Stomach (tissue), 4 donors: ENCODE measurements at regions not wholly inside any gene's neighbourhood (a gene's known extent, or its start where the extent isn't known, plus 50 kb on each side); places are given as distances from the start of the nearest gene placed in this dataset.

Experiments used
- CTCF ChIP-seq, 7 experiments: fragments of 450-650 bp in 4 of 7; fragments of 200-600 bp in 3 of 7; sonication (generic) in 3 of 7; IDR thresholded peaks; one replicate each; pipeline ENCODE4 v1.5.1; 2016 to 2019; ENCODE audit warnings: antibody characterized with exemption in 7 of 7, control low read depth in 2 of 7, mild to moderate bottlenecking in 1 of 7
- POLR2A ChIP-seq, 4 donors: fragments of 450-650 bp; IDR thresholded peaks; one replicate each; pipeline ENCODE4 v1.6.1; 2016; ENCODE audit warnings: antibody characterized with exemption in 4 of 4, control low read depth in 2 of 4, mild to moderate bottlenecking in 1 of 4, moderate library complexity in 1 of 4

DNA sequence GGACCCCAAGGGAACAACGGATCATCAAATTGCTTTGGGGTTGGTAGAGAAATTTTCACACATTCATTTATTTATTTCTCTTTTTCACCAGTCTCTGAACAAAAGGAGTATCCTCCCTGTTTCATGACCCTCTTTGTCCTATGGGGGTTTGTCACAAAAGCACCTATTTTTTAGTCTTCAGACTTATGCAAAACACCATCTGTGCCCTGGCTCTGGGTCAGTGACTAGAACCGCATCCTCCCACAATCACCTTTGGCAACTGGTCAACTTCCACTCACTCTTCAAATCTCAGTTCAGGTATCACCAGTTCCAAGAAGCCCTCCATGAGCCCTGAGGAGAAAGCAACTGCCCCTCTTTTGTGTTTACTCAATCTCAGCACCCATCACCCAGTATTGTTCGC, 395.7 kb downstream of the CDK5RAP2 start:
- TF ChIP-seq CTCF (IDR thresholded peaks at IDR 0.05) (no peak), POLR2A (IDR thresholded peaks at IDR 0.05) (no peak)
